HEK293 (cell line): ENCODE measurements at regions not wholly inside any gene's neighbourhood (a gene's known extent, or its start where the extent isn't known, plus 50 kb on each side); places are given as distances from the start of the nearest gene placed in this dataset.

Experiments used
- CTCF ChIA-PET: fragments of 350-600 bp; formaldehyde crosslinking; extraction: SDS; loops from one replicate; lab custom pipeline; 2021; ENCODE audit warnings: antibody characterized with exemption; lab: Yijun Ruan, JAX
- POLR2A ChIA-PET: fragments of 300-600 bp; formaldehyde crosslinking; extraction: SDS; loops from one replicate; lab custom pipeline; 2020; ENCODE audit warnings: antibody characterized with exemption, inconsistent platforms; lab: Yijun Ruan, JAX
- H3K27ac ChIP-seq: fragments of 200-500 bp; sonication (Bioruptor generic); 2 replicates; pipeline ENCODE4 v1.5.1; 2014; ENCODE audit warnings: low read depth, low read length, control low read depth, inconsistent platforms; ENCODE audit errors: extremely low read depth
- H3K36me3 ChIP-seq, 2 experiments: fragments of 200-500 bp in 1 of 2; sonication (Bioruptor generic) in 1 of 2; 1 replicate in 1 of 2; 2 replicates in 1 of 2; pipeline ENCODE4 v1.5.1; 2014 to 2017; ENCODE audit warnings: inconsistent platforms in 2 of 2, low read length in 2 of 2; ENCODE audit not compliant: control insufficient read depth in 2 of 2, insufficient read depth in 1 of 2
- H3K4me1 ChIP-seq: fragments of 200-500 bp; sonication (Bioruptor generic); 2 replicates; pipeline ENCODE4 v1.5.1; 2014; ENCODE audit warnings: mild to moderate bottlenecking, low read length, inconsistent platforms; ENCODE audit not compliant: control insufficient read depth, insufficient read depth
- H3K4me3 ChIP-seq: 2 replicates; pipeline ENCODE4 v1.5.1; 2011; ENCODE audit warnings: low read depth, mild to moderate bottlenecking, control low read depth, low read length, moderate library complexity
- H3K9me3 ChIP-seq: fragments of 200-500 bp; sonication (Bioruptor generic); 2 replicates; pipeline ENCODE4 v1.5.1; 2014; ENCODE audit warnings: low read depth, low read length, inconsistent platforms; ENCODE audit not compliant: control insufficient read depth, insufficient read depth
- EGR2 ChIP-seq: fragments of 450-650 bp; formaldehyde crosslinking; IDR thresholded peaks from 2 replicates; pipeline ENCODE4 v1.5.1; 2016; ENCODE audit warnings: low read depth, missing biosample characterization, missing genetic modification characterization
- GFI1B ChIP-seq: fragments of 450-650 bp; formaldehyde crosslinking; IDR thresholded peaks from 2 replicates; pipeline ENCODE4 v1.5.1; 2016; ENCODE audit warnings: missing biosample characterization, missing genetic modification characterization
- GLI2 ChIP-seq: fragments of 450-650 bp; formaldehyde crosslinking; IDR thresholded peaks from 2 replicates; pipeline ENCODE4; 2017; ENCODE audit warnings: missing biosample characterization, missing genetic modification characterization, low read depth, borderline replicate concordance
- HOXC10 ChIP-seq: sonication (generic); formaldehyde crosslinking; IDR thresholded peaks from 2 replicates; pipeline ENCODE4 v1.8.1; 2023; ENCODE audit warnings: mild to moderate bottlenecking, missing genetic modification reagents
- KLF16 ChIP-seq: fragments of 450-650 bp; formaldehyde crosslinking; IDR thresholded peaks from 2 replicates; pipeline ENCODE4 v1.5.1; 2017; ENCODE audit warnings: missing biosample characterization, missing genetic modification characterization
- KLF7 ChIP-seq: fragments of 450-650 bp; formaldehyde crosslinking; IDR thresholded peaks from 2 replicates; pipeline ENCODE4 v1.5.1; 2016; ENCODE audit warnings: missing biosample characterization, missing genetic modification characterization, borderline replicate concordance
- OVOL3 ChIP-seq: fragments of 450-650 bp; formaldehyde crosslinking; IDR thresholded peaks from 2 replicates; pipeline ENCODE4 v1.5.1; 2016; ENCODE audit warnings: missing biosample characterization, missing genetic modification characterization
- YY1 ChIP-seq: fragments of 450-650 bp; formaldehyde crosslinking; IDR thresholded peaks from 2 replicates; pipeline ENCODE4 v1.5.1; 2018; ENCODE audit warnings: missing biosample characterization, missing genetic modification characterization
- ZBTB21 ChIP-seq: fragments of 450-650 bp; formaldehyde crosslinking; IDR thresholded peaks from 2 replicates; pipeline ENCODE4 v1.5.1; 2017; ENCODE audit warnings: missing biosample characterization, missing genetic modification characterization
- ZNF175 ChIP-seq: fragments of 450-650 bp; formaldehyde crosslinking; IDR thresholded peaks from 2 replicates; pipeline ENCODE4 v1.5.1; 2016; ENCODE audit warnings: missing biosample characterization, missing genetic modification characterization
- ZNF18 ChIP-seq: fragments of 450-650 bp; formaldehyde crosslinking; IDR thresholded peaks from 2 replicates; pipeline ENCODE4 v1.5.1; 2016; ENCODE audit warnings: missing biosample characterization, missing genetic modification characterization
- ZNF2 ChIP-seq: fragments of 450-650 bp; formaldehyde crosslinking; IDR thresholded peaks from 2 replicates; pipeline ENCODE4 v1.5.1; 2016; ENCODE audit warnings: missing biosample characterization, missing genetic modification characterization
- ZNF221 ChIP-seq: fragments of 450-650 bp; formaldehyde crosslinking; IDR thresholded peaks from 2 replicates; pipeline ENCODE4 v1.5.1; 2017; ENCODE audit warnings: missing biosample characterization, missing genetic modification characterization, borderline replicate concordance
- ZNF292 ChIP-seq: fragments of 450-650 bp; formaldehyde crosslinking; IDR thresholded peaks from 2 replicates; pipeline ENCODE4 v1.5.1; 2016; ENCODE audit warnings: low read depth, missing biosample characterization, missing genetic modification characterization, borderline replicate concordance
- ZNF335 ChIP-seq: fragments of 450-650 bp; formaldehyde crosslinking; conservative IDR thresholded peaks from 2 replicates; pipeline ENCODE4 v1.5.1; 2016; ENCODE audit warnings: missing biosample characterization, missing genetic modification characterization
- ZNF341 ChIP-seq: fragments of 450-650 bp; formaldehyde crosslinking; IDR thresholded peaks from 2 replicates; pipeline ENCODE4; 2016; ENCODE audit warnings: low read depth, missing biosample characterization, missing genetic modification characterization
- ZNF529 ChIP-seq: fragments of 450-650 bp; formaldehyde crosslinking; IDR thresholded peaks from 2 replicates; pipeline ENCODE4 v1.5.1; 2017; ENCODE audit warnings: missing genetic modification characterization, missing biosample characterization; ENCODE audit not compliant: insufficient replicate concordance
- ZNF596 ChIP-seq: fragments of 450-650 bp; IDR thresholded peaks from 2 replicates; pipeline ENCODE4 v1.5.0; 2018; ENCODE audit warnings: missing biosample characterization, mild to moderate bottlenecking, missing genetic modification characterization, moderate library complexity
- ZNF610 ChIP-seq: fragments of 450-650 bp; formaldehyde crosslinking; IDR thresholded peaks from 2 replicates; pipeline ENCODE4 v1.5.1; 2016; ENCODE audit warnings: missing biosample characterization, missing genetic modification characterization, borderline replicate concordance
- ZNF654 ChIP-seq: fragments of 450-650 bp; formaldehyde crosslinking; IDR thresholded peaks from 2 replicates; pipeline ENCODE4 v1.5.1; 2016; ENCODE audit warnings: low read depth, missing biosample characterization, missing genetic modification characterization
- TF ChIP-seq, protein P1 (sequence below): fragments of 450-650 bp; formaldehyde crosslinking; conservative IDR thresholded peaks from 2 replicates; pipeline ENCODE4 v1.5.1; 2016; ENCODE audit warnings: low read depth, missing biosample characterization, missing genetic modification characterization
- TF ChIP-seq, protein P2 (sequence below): fragments of 450-650 bp; formaldehyde crosslinking; IDR thresholded peaks from 2 replicates; pipeline ENCODE4 v1.5.1; 2016; ENCODE audit warnings: missing biosample characterization, missing genetic modification characterization, low read depth

GRCh38 chr2:48873666-48874065, 118.1 kb upstream of the LHCGR start (continued):
- TF ChIP-seq, protein P1, sequence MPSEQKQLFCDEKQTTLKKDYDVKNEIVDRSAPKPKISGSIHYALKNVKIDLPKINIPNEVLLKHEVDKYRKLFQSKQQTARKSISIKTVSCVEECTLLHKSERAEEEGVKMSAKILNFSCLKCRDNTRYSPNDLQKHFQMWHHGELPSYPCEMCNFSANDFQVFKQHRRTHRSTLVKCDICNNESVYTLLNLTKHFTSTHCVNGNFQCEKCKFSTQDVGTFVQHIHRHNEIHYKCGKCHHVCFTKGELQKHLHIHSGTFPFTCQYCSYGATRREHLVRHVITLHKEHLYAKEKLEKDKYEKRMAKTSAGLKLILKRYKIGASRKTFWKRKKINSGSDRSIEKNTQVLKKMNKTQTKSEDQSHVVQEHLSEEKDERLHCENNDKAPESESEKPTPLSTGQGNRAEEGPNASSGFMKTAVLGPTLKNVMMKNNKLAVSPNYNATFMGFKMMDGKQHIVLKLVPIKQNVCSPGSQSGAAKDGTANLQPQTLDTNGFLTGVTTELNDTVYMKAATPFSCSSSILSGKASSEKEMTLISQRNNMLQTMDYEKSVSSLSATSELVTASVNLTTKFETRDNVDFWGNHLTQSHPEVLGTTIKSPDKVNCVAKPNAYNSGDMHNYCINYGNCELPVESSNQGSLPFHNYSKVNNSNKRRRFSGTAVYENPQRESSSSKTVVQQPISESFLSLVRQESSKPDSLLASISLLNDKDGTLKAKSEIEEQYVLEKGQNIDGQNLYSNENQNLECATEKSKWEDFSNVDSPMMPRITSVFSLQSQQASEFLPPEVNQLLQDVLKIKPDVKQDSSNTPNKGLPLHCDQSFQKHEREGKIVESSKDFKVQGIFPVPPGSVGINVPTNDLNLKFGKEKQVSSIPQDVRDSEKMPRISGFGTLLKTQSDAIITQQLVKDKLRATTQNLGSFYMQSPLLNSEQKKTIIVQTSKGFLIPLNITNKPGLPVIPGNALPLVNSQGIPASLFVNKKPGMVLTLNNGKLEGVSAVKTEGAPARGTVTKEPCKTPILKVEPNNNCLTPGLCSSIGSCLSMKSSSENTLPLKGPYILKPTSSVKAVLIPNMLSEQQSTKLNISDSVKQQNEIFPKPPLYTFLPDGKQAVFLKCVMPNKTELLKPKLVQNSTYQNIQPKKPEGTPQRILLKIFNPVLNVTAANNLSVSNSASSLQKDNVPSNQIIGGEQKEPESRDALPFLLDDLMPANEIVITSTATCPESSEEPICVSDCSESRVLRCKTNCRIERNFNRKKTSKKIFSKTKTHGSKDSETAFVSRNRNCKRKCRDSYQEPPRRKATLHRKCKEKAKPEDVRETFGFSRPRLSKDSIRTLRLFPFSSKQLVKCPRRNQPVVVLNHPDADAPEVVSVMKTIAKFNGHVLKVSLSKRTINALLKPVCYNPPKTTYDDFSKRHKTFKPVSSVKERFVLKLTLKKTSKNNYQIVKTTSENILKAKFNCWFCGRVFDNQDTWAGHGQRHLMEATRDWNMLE (tag by site-specific recombination) = no peak
- TF ChIP-seq KLF16 (no peak), OVOL3 (no peak), ZNF654 (tag by site-specific recombination) (no peak)
- TF ChIP-seq, protein P2, sequence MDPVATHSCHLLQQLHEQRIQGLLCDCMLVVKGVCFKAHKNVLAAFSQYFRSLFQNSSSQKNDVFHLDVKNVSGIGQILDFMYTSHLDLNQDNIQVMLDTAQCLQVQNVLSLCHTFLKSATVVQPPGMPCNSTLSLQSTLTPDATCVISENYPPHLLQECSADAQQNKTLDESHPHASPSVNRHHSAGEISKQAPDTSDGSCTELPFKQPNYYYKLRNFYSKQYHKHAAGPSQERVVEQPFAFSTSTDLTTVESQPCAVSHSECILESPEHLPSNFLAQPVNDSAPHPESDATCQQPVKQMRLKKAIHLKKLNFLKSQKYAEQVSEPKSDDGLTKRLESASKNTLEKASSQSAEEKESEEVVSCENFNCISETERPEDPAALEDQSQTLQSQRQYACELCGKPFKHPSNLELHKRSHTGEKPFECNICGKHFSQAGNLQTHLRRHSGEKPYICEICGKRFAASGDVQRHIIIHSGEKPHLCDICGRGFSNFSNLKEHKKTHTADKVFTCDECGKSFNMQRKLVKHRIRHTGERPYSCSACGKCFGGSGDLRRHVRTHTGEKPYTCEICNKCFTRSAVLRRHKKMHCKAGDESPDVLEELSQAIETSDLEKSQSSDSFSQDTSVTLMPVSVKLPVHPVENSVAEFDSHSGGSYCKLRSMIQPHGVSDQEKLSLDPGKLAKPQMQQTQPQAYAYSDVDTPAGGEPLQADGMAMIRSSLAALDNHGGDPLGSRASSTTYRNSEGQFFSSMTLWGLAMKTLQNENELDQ = no peak
- TF ChIP-seq, all 188 proteins: peak for 0

DNA sequence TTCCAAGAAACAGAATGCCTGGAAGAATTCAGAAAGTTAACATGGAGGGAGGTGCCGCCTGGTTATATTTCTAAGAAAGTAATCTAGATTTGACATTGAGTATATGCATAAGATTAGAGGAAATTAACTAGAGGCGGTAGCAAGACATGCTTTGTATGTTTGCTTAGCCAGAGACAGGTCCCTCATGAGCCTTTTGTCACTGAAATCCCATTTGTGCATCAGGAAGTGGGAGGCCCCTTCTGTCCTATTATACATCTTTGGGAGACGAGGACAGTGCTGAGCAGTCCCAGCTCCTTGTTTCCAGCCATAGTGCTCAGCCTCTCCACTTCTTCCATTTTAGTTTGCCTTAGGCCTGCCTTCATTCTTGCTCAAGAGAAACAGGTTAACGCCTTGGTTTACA, 115.4 kb upstream of the LHCGR start:
- ChIA-PET POLR2A (no interaction called here), CTCF (no interaction called here)
- no peaks in the 10 kb centered on the region for H3K4me1 ChIP-seq
- H3K9me3 ChIP-seq = no peaks in the 10 kb centered on the region
- H3K36me3 ChIP-seq = no peaks in the 10 kb centered on the region
- no peak overlapping the region for H3K4me3 ChIP-seq
- H3K27ac ChIP-seq = no peak overlapping the region
- TF ChIP-seq GLI2 (no peak), ZNF341 (tag by site-specific recombination) (no peak), KLF7 (tag by site-specific recombination) (no peak), GFI1B (tag by site-specific recombination) (no peak), ZNF529 (tag by site-specific recombination) (no peak), ZNF292 (tag by site-specific recombination) (no peak), ZNF335 (tag by site-specific recombination) (no peak), EGR2 (no peak), ZNF2 (tag by site-specific recombination) (no peak), ZNF596 (tag by site-specific recombination) (no peak), ZNF175 (no peak), OVOL3 (no peak), ZBTB21 (no peak), HOXC10 (CRISPR knock-in tag) (no peak), ZNF18 (tag by site-specific recombination) (no peak), YY1 (tag by site-specific recombination) (no peak), ZNF221 (tag by site-specific recombination) (no peak), ZNF610 (tag by site-specific recombination) (no peak)
- TF ChIP-seq, protein P2 = no peak
